Activated B cell treated with CpG ODN at 0.5 μM for 24 hours (primary cell): ENCODE measurements at regions not wholly inside any gene's neighbourhood (a gene's known extent, or its start where the extent isn't known, plus 50 kb on each side); places are given as distances from the start of the nearest gene placed in this dataset.

Experiments
- ATAC-seq: fragments of 200-7000 bp; cut with Tn5 transposase; one replicate; pipeline ENCODE4 v1.10.0; 2021; ENCODE audit warnings: low read depth, mild to moderate bottlenecking, moderate library complexity
- CTCF ChIA-PET: fragments of 350-600 bp; sonication (Branson Sonifier 250); formaldehyde crosslinking; loops from one replicate; lab custom pipeline; 2021; ENCODE audit warnings: antibody characterized with exemption; lab: Charles Lee
- POLR2A ChIA-PET: fragments of 350-600 bp; sonication (Branson Sonifier 250); formaldehyde crosslinking; loops from one replicate; lab custom pipeline; 2021; ENCODE audit warnings: antibody characterized with exemption; lab: Charles Lee
- DNase-seq: peaks from one replicate; pipeline ENCODE4 v3.0.0; 2022
- H3K27ac Mint-ChIP-seq: one replicate; pipeline ENCODE4 v1.8.0; 2020; ENCODE audit warnings: mixed read lengths
- H3K27me3 Mint-ChIP-seq: one replicate; pipeline ENCODE4 v1.8.0; 2021; ENCODE audit warnings: mixed read lengths
- H3K36me3 Mint-ChIP-seq: one replicate; pipeline ENCODE4 v1.8.0; 2021; ENCODE audit warnings: low read depth, mixed read lengths
- H3K4me1 Mint-ChIP-seq: one replicate; pipeline ENCODE4 v1.8.0; 2021; ENCODE audit warnings: mixed read lengths
- H3K4me3 Mint-ChIP-seq: one replicate; pipeline ENCODE4 v1.8.0; 2020; ENCODE audit warnings: mild to moderate bottlenecking, mixed read lengths
- H3K9me3 Mint-ChIP-seq: one replicate; pipeline ENCODE4 v1.8.0; 2020; ENCODE audit warnings: mixed read lengths
- CTCF ChIP-seq: fragments of 200-600 bp; IDR thresholded peaks from one replicate; pipeline ENCODE4 v1.8.0; 2022; ENCODE audit warnings: antibody characterized with exemption, mild to moderate bottlenecking
- intact Hi-C: fragments of 100-400 bp; cut with micrococcal nuclease; formaldehyde crosslinking; loops from one replicate; pipeline ENCODE4 v1.15.1; 2024

- H3K36me3 Mint-ChIP-seq, result no peaks in the 10 kb centered on the region
- no peaks in the 10 kb centered on the region for H3K9me3 Mint-ChIP-seq
- H3K27me3 Mint-ChIP-seq, result peaks cover 3% of the 10 kb centered on the region
- intact Hi-C loops, result no loop called here
- no peak for TF ChIP-seq CTCF
- DNase-seq (no peak), ATAC-seq (no peak)
- H3K4me1 Mint-ChIP-seq, result no peaks in the 10 kb centered on the region
- no peak overlapping the region for H3K4me3 Mint-ChIP-seq
- ChIA-PET POLR2A (no interaction called here), CTCF (no interaction called here)
- H3K27ac Mint-ChIP-seq, result no peak overlapping the region
Measured at GRCh38 chr9:117979914-117980313, 275.7 kb downstream of the TLR4 start.

- Mint-ChIP-seq H3K27me3 (no peaks in the 10 kb centered on the region), H3K27ac (no peak overlapping the region), H3K4me3 (no peak overlapping the region), H3K9me3 (no peaks in the 10 kb centered on the region), H3K36me3 (no peaks in the 10 kb centered on the region), H3K4me1 (peaks cover 18% of the 10 kb centered on the region)
- ATAC-seq (no peak), DNase-seq (no peak)
- CTCF ChIA-PET, result no interaction called here
- no peak for TF ChIP-seq CTCF
- intact Hi-C loops, result no loop called here
- POLR2A ChIA-PET, result no interaction called here
Measured at GRCh38 chr9:117987945-117988344, 283.7 kb downstream of the TLR4 start.

- Mint-ChIP-seq H3K4me3 (no peak overlapping the region), H3K36me3 (no peaks in the 10 kb centered on the region), H3K4me1 (peaks cover 18% of the 10 kb centered on the region), H3K9me3 (no peaks in the 10 kb centered on the region), H3K27ac (no peak overlapping the region), H3K27me3 (peaks cover 7% of the 10 kb centered on the region)
- no peak for TF ChIP-seq CTCF
- ChIA-PET POLR2A (no interaction called here), CTCF (no interaction called here)
- DNase-seq, result no peak
- intact Hi-C loops, result no loop called here
- no peak for ATAC-seq
Measured at GRCh38 chr9:117992006-117992405, 287.8 kb downstream of the TLR4 start.

- Mint-ChIP-seq H3K27me3 (peaks cover 6% of the 10 kb centered on the region), H3K27ac (no peak overlapping the region), H3K4me3 (no peak overlapping the region), H3K36me3 (no peaks in the 10 kb centered on the region), H3K9me3 (no peaks in the 10 kb centered on the region), H3K4me1 (no peaks in the 10 kb centered on the region)
- TF ChIP-seq CTCF, result no peak
- DNase-seq, result no peak
- ChIA-PET POLR2A (no interaction called here), CTCF (no interaction called here)
- intact Hi-C loops, result no loop called here
- ATAC-seq, result no peak
Measured at GRCh38 chr9:118000581-118000980, 296.4 kb downstream of the TLR4 start.

- Mint-ChIP-seq H3K36me3 (no peaks in the 10 kb centered on the region), H3K4me1 (no peaks in the 10 kb centered on the region), H3K4me3 (no peak overlapping the region), H3K9me3 (no peaks in the 10 kb centered on the region), H3K27ac (no peak overlapping the region), H3K27me3 (peaks cover 6% of the 10 kb centered on the region)
- DNase-seq, result no peak
- CTCF ChIA-PET, result no interaction called here
- POLR2A ChIA-PET, result no interaction called here
- no peak for ATAC-seq
- TF ChIP-seq CTCF, result no peak
- intact Hi-C loops, result no loop called here
Measured at GRCh38 chr9:118003240-118003639, 299.0 kb downstream of the TLR4 start.
